ENCODE measurements at regions not wholly inside any gene's neighbourhood (a gene's known extent, or its start where the extent isn't known, plus 50 kb on each side); places are given as distances from the start of the nearest gene placed in this dataset.

DNA sequence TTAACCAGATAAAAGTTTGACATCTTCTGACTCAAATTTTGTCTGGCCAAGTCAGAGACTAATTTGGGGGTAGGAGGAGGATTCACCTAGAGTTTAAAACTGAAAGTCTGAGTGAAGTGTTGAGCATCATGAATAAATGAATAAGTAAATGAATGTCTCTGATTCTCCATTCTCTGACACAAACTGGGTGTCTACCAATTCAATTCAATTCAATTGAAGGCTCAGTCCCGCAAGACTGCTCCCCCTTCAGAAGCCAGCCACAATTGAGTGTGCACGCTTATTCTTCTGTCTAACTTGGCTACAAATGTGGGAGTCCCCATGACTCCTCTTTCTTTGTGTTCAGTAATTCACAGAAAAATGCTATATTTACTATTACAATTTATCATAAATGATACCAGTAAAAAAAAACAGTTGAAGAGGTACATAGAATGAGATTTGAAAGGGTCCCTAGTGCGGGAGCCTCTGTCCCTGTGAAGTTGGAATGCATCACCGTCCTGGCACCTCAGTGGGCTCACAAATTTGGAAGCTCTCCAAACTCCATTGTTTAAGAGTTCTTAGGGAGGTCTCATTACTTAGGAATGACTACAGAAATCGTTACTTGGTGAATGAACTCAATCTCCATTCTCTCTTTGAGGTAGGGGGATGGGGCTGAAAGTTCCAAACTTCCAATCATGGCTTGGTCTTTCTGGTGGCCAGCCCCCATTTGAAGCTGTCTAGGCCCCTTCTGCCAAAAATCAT lies 243.7 kb upstream of the PHYHIPL start:
- no peak for DNase-seq (ENCODE audit: low read depth)

DNA sequence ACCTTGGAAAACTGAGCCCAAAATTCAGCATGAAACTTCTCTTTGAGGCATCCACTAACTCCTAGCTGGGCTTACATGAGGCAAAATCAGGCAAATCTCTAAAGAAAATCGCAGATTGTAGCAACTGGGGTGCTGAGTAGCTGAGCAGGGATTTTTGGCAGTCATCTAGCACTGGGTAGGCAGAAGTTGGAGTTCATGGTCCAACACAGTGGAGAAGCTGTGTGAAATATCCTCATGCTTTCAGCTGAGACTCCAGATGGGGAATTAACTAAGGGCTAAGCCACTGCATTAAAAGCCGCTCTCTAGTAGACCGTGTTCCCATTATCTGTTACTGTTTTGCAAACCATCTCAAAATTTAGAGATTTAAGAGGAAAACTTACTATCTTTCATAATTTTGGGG lies 240.1 kb upstream of the PHYHIPL start:
- no peak for DNase-seq (ENCODE audit: low read depth)

DNA sequence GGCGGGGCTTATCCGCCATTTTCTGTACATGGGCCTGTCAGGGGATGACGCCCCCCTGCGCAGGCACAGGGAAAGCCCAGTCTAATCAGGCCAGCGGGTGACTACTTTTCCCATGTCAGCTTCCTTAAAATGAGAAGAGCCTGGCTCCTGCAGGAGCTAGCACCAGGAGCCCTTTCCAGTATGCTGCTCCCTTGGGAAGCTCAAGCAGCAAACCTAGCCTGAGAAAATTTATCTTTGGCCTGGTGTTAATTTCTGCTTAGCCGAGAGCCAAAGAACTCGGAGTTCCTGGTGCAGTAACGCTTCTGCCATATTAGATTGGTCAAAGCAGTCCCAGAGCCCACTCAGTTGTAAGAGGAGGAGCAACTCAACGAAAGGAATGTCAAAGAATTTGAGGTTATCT lies 239.0 kb upstream of the PHYHIPL start:
- DNase-seq (ENCODE audit: low read depth) = no peak

DNA sequence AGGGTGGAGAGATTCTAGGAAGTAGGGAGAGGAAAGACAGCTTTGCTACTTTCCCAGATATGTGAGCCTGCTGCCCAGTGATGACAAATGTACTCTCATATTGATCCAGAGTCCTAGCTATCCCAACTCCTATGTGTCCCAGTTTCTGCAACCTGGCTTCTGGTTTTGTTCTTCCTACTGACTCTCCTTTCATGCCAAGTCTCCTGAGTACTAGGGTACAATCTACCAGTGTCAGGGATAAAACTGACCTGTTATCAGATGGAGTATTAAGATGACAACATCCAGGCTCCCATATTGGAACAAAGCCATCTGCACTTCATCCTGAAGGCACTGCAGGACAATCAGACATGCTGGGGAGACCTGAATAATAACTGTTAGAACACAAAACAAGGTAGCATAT lies 233.7 kb upstream of the PHYHIPL start:
- DNase-seq (ENCODE audit: low read depth) = no peak

DNA sequence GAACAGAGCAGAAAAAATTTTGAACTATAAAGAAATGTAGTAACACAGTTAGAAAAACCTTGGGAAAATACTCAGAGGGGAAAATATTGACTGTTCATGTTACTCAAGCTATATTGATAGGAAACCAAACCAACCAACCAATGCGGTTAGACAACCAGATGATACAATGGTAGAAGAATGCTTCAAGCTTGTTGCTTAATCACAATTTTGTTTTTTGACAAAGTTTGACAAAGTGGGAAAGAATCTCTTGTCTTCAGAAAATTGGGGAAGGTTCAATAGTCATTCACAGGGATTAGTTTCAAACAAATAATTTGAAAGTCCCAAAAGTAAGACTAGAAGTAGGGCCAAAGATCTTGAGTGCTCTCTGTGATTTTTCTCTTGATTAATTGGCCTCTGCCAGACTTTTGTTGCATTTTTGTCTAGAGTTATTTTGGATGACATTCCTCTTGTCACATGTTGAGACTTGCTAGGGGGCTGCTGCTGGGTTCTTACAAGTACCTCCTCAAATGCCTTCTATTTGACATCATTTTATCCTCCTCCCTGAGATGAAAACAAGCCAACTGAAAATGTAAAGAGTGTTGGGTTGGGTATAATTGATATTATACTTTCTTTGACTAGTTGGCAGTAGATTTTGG lies 233.1 kb upstream of the PHYHIPL start:
- no peak for DNase-seq (ENCODE audit: low read depth)

DNA sequence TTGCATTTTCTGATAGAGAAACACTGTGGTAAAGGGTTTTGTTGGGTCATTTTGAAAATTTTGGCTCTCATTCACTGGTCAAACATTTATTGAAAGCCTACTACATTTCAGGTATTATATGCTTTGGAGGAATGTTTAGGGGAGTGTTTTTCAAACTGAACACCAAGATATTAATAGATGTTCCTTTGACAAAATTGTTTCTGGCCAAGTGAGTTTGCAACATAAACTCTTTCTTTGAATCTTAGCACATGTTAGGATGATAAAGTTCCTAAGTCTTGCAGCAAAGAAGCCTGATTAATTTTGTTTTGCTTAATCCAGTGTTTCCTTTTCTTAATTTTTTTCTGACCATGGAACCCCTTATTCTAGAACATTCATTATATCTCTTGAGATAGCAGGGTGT lies 232.5 kb upstream of the PHYHIPL start:
- no peak for DNase-seq (ENCODE audit: low read depth)

DNA sequence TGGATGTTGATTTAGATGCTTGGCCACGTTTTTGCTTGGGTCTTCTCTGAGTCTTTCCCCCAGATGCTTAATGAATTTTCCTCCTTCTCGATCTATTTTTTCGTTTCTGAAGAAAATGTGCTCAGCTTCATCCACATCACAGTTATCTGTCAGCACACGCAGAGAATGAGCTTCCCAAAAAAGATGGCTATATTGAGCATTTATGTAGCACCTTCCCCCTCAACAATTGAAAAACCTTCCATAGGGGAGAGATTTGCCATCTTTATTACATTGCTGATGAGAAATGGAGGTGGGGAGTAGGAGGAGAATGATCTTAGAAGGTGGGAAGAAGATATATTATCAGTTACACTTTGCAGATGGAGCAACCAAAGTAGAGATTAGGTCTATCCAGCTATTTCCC lies 228.1 kb upstream of the PHYHIPL start:
- no peak for DNase-seq (ENCODE audit: low read depth)

DNA sequence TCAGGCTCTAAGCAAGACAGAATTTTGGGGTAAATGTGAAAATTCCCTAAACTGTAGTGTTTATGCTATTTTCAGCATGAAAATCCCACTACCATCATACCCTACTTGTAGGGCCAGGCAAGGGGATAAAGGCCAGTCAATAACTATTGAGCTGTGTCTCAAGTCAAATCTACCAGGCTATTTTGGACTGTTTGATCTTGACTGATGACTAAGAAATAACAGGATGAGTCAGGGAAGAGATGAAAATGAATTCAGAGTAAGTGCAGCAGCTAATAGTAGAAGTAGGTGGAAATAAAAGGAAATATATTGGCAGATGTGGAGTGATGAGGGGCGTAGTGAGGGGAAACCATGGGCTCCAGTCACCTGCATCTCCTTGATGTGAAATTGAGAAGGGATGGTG lies 225.8 kb upstream of the PHYHIPL start:
- DNase-seq (ENCODE audit: low read depth) = no peak

DNA sequence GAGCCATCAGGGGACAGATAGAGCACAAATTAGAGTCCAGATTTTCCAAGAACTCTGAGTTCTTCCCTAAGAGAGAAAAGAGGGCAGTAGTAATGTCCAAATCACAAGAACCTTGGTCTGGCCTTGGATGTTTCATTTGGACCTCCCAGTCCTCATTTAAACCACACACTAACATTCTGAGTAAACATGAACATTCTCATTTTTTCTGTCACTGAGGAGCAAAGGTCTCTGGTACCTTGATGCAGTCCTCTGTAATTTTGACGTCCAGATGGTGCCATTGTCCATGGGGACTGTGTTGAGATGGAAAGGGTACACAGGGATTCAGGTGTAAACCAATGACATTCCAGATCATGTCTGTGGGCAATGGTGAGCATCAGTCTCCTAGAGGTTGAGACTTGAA lies 225.4 kb upstream of the PHYHIPL start:
- DNase-seq (ENCODE audit: low read depth) = no peak

DNA sequence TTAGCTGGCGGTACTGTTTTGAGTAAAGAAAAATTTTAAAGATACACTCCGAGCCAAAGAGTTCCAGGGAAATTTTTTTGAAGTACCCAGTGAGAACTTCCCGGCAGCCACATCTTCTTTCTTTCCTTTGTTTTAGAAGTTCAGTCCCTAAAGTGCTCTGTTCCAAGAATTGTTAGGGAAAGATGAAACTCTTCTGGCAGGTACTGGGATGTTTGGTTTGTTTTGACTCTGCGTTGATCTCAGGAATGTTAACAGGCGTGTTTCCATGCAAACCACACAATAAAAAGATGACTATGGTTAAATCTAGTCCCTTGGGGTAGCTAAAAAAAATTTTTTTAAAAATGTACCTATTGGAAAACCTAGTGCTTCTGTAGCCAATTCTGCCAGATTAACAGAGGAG lies 224.7 kb upstream of the PHYHIPL start:
- DNase-seq (ENCODE audit: low read depth) = no peak

DNA sequence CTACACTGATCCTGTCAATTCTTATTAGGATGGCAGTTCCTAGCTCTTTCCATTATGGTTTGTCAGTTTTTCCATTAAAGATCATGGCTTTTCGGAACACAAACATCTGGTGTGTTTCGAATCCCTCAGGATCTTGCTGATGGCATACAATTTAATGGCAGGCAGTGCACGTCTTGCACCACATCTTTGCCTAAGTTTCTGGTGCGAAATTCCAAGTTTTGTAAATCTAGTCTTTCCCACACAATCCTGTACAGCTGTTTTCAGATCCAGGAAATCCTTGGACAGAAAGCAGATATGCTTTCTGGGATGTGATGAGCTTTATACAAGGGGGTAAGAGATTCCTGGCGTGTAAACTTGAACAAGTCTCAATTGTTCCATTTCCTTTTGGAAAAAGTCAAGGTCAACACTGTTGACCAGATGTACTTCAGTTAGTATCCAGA lies 224.3 kb upstream of the PHYHIPL start:
- no peak for DNase-seq (ENCODE audit: low read depth)

DNA sequence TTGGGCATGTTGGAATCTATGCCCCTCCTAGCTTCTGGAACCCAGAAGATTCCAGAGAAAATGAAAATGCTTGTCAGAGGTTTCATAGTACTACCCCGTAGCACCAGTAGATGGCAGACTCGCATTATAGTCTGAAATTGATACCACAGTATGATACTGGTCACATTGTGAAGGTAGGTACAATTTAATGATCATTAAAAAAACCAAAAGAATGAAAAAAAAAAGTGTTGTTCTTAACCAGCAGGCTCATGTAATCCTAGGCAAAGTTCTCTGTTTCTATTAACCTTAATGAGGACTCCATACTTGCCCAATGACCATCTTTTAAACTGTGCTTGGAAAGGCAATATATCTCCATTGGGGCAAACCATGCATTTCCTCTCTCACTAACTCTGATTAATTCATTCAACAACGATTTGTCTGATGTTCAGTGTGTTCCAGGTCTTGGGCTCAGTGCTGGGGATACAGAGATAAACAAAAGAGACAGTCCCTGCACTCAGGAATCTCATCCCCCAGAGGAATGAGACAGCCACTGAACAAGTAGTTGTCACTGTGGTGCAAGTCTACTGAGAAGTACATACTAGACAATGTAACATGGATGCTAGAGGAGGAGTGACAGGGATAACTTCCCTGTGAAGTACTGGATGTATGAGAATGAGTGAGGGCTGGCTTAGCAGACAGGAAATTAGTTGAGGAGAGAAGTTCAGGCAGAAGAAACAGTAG lies 223.5 kb upstream of the PHYHIPL start:
- peak; percentile 13 for DNase-seq (ENCODE audit: low read depth)

DNA sequence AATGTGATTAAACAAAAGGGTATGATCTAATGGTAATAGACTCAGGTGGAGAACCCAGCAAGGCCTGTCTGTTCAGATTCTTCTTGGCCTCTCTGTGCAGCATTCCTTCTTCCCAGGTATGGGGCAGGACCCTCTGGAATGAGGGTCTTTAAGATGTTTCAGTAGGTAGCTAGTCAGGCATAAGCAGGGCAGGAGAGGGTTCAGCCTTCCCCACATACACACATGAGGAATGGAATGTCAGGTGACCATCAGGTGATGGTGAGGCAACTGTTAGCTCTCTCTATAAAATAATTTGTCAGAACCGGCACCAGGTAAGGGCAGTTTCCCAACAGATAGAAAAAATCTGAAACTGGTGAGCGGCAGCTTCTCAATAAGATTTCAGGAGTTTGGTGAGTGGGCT lies 222.3 kb upstream of the PHYHIPL start:
- no peak for DNase-seq (ENCODE audit: low read depth)

DNA sequence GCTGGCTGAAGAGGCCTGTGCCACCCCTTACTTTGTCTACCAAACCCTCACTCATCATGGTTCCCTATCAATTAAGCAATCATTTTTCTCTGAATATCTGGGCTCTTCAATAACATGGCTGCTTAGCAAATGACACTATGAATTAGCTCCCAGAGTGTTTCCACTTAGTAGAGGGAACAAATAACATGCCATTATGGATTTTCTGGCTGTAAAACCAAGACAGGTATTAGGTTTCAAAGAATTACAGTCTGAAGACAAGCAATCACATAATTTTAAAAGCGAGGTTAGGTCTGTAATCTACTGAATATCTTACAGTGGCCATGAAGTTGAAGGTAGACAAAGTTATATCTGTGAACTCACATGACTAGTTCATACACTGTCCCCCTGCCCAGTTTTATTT lies 220.8 kb upstream of the PHYHIPL start:
- no peak for DNase-seq (ENCODE audit: low read depth)

DNA sequence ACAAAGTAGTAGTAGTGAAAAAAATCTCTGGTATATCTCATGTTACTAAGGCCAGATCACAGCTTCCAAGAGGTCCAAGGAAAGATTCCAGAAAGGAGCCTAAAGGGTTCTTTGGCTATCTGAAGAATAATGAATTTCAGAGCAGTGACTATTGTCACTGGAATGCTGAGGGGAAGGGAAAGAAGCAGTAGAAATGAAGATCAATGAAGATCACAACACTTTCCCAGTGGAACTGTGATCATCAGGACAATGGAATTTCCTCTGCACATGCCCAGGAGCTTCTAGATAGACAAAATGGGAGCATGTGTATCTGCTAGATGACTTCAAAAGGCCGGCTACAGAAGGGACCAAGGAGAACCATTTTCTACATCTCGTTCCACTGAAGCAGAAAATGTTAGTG lies 219.5 kb upstream of the PHYHIPL start:
- DNase-seq (ENCODE audit: low read depth) = no peak

DNA sequence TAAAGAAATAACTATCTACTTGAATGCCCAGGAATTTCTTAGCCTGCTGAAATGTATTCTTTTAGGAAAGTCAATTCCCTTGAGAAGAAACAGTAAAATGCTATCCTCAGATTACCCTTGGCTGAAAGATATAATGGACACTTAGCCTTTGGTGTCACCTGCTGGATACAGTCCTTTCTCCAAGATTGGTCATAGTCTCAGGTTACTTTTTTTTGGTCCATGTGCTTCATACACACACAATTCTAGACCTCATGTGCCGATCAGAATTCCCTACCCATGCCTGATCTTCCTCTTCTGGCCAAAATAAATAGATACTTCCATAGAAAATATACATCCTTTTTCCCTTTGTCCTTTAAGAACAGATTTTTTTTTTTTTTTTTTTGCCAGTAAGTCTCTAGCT lies 218.9 kb upstream of the PHYHIPL start:
- DNase-seq (ENCODE audit: low read depth) = no peak

DNA sequence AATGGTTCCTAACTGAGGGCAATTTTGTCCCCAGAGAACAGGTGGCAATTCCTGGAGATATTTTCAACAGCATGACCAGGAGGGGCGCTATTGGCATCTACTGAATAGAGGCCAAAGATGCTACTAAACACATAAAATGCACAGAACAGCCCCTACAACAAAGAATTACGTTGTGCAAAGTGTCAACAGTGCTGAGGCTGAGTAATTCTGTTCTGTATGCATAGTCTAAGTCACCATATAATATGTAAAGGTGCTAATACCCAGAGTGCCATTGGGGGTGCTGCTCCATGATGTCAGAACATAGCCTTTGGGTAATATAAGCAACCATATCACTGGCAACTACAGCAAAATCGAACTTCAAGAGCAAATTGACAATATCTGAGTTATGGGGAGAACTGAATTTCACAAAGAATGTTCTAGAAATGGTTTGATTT lies 213.3 kb upstream of the PHYHIPL start:
- DNase-seq (ENCODE audit: low read depth) = no peak

DNA sequence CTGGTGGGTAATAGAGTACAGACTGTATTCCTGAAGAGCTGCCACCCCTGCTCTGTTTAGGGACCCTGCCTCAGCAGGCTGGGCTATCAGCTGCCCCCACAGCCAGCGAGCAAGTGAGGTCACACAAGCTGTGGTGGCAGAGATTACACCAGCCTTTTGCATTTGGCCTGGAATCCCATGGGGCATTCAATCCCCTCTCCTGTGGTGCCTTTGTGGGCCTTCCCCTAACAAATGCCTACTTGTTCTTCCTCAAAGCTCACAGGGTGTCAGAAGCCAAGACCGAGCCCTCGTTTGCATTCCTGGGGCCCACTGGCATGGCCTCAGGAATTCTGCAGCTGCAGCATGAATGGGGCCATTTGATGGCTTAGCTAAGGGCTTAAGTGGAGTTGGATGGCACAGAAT lies 212.7 kb upstream of the PHYHIPL start:
- DNase-seq (ENCODE audit: low read depth) = no peak

DNA sequence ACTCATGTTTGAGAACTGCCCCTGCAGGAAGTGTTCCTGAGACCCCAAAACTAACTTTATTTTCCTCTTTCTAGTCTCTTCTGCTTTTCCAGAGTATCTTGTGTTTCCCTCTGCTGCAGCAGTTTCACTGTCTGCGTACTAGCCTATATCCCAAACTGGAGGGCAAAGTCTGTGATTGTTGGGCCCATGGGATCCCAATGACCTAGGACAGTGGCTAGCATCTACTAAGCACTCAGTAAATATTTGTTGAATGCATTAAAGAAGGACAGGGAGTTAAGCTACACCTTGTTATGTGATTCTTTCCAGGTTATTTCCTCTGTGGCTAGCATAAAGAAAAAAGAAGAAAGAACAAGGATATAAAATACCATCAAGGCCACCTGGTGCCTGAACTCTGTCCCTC lies 210.6 kb upstream of the PHYHIPL start:
- DNase-seq (ENCODE audit: low read depth) = no peak

DNA sequence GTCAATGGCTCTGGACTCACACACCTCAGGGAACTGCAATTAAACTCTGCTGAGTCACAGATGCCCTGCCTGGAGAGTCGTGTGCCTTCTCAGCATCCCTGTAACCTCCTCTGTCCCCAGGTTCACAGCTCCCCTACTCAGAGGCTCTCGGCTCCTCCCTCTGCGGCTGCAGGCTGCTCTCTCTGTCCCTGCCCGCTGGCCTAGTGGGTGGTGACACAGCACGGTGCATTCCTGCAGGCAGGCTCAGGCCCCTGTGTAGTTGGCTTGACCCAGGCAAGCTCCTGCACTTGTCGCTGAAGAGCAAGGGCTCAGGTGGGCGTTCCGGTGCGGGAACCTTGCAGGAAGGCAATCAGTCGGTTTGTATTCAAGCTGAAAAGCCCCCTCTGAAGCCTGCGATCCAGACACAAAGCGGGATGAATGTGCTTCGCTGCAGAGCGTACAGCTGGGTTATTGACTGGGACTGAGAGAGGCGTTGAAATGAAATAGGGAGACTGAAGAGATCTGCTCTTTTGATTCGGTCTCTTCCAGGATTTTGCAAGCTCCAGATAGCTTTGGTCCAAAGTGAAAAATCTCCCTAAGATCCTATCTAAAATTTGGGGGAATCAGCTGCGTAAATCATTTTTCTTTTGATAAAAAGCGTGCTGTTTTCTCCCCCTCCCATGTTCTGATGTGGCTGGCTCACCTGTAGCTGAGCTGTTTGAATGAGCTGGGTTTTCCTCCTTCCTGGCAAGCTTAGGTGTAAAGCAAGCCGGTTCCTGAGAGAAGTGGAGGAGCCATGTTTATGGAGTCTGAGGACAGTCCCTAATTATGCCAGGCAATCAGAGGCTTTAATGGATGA lies 208.7 kb upstream of the PHYHIPL start:
- no peak for DNase-seq (ENCODE audit: low read depth)

DNA sequence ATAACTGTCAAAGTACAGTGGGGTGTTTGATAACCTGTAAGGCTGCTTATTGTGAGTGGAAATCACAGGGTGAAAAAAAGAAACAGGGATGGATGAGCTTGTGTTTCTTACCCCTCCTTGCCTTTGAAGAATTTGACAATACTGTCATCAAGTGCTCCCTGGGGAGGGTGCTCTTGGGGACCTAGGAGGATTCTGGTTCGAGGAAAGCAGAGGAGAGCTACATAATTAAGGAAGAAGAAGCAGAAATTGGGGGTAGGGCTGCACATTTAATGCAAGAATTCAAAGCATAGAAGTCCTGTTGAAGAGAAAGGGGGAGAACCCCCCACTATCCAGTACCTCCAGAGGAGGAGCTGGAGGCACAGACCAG lies 208.1 kb upstream of the PHYHIPL start:
- DNase-seq (ENCODE audit: low read depth) = no peak

DNA sequence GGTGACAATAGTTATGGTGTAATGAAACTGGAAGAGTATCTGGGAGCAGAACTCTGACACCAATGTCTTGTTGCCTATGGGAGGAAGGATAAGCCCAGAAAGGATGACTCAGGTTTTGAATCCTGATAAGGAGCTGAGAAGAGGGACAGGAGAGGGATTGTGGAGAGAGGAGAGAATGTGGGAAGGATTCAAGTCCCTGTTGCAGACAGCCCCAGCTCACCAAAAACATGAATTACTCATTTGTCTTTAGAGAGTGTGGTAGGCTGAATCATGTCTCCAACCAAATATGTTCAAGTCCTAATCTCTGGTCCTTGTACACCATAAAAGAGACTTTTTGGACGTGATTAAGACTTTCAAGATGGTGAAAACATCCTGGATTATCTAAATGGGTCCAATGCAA lies 206.9 kb upstream of the PHYHIPL start:
- peak; percentile 34 for DNase-seq (ENCODE audit: low read depth)
